HEK293 (cell line): ENCODE measurements at regions not wholly inside any gene's neighbourhood (a gene's known extent, or its start where the extent isn't known, plus 50 kb on each side); places are given as distances from the start of the nearest gene placed in this dataset.

ENCODE experiments used
- CTCF ChIP-seq: fragments of 450-650 bp; formaldehyde crosslinking; IDR thresholded peaks from 2 replicates; pipeline ENCODE4 v1.5.1; 2016; ENCODE audit warnings: missing biosample characterization, missing genetic modification characterization
- KLF8 ChIP-seq: fragments of 450-650 bp; formaldehyde crosslinking; IDR thresholded peaks from 2 replicates; pipeline ENCODE4 v1.5.1; 2016; ENCODE audit warnings: missing biosample characterization, missing genetic modification characterization
- REST ChIP-seq: fragments of 450-650 bp; formaldehyde crosslinking; IDR thresholded peaks from 2 replicates; pipeline ENCODE4 v1.5.1; 2016; ENCODE audit warnings: missing biosample characterization, missing genetic modification characterization
- ZNF510 ChIP-seq: fragments of 450-650 bp; formaldehyde crosslinking; IDR thresholded peaks from 2 replicates; pipeline ENCODE4 v1.5.1; 2018; ENCODE audit warnings: mild to moderate bottlenecking, missing genetic modification characterization, missing biosample characterization; ENCODE audit not compliant: insufficient replicate concordance
- ZNF558 ChIP-seq: fragments of 450-650 bp; formaldehyde crosslinking; IDR thresholded peaks from 2 replicates; pipeline ENCODE4 v1.5.1; 2016; ENCODE audit warnings: missing biosample characterization, missing genetic modification characterization

- no peak for TF ChIP-seq REST (tag by site-specific recombination)
- TF ChIP-seq CTCF (tag by site-specific recombination) = no peak
- TF ChIP-seq KLF8 (tag by site-specific recombination) = no peak
- no peak for TF ChIP-seq ZNF558 (tag by site-specific recombination)
- no peak for TF ChIP-seq ZNF510 (tag by site-specific recombination)
These were observed 732.3 kb upstream of the NCAM2 start for GRCh38 chr21:20265707-20266440.
